ENCODE measurements at regions not wholly inside any gene's neighbourhood (a gene's known extent, or its start where the extent isn't known, plus 50 kb on each side); places are given as distances from the start of the nearest gene placed in this dataset.

DNA sequence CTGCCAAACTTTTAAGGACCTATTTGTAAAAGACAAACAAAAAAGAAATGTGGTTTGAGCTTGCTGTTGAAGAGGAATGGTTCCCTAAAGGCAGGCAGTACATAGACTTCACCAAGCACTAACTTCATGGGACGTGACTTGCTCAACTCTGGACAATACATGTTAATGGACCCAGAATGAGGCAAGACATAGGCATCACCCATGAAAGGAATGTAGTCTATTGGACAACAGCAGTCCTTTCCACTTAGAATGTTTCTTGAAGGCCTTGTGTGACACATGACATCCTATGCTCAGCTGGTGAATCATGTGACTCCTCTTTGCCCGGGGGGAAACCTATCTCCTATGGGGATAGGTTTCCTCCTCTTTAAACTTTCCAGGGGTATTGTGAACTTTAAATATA lies 246.4 kb upstream of the BLID start:
- no peak for DNase-seq
- no peaks in the 10 kb centered on the region for H3K9me3 Mint-ChIP-seq (ENCODE audit: low read depth, unreplicated experiment)
- intact Hi-C loops (cut with micrococcal nuclease; ENCODE audit: unreplicated experiment), result no loop called here
- no TSS peak for BruUV-seq (replicated peaks)
- peaks cover 4% of the 10 kb centered on the region for H3K4me1 Mint-ChIP-seq (ENCODE audit: low read depth, unreplicated experiment)
- peaks cover 71% of the 10 kb centered on the region for H3K27me3 Mint-ChIP-seq (ENCODE audit: unreplicated experiment)
- TF ChIP-seq CTCF (IDR thresholded peaks at IDR 0.05; ENCODE audit: unreplicated experiment), result no peak
- H3K4me3 Mint-ChIP-seq (ENCODE audit: low read depth, unreplicated experiment), result no peak overlapping the region
- no peak overlapping the region for H3K27ac Mint-ChIP-seq (ENCODE audit: unreplicated experiment)
- CTCF ChIA-PET, result no interaction called here
- H3K36me3 Mint-ChIP-seq (ENCODE audit: insufficient read depth, unreplicated experiment), result no peaks in the 10 kb centered on the region

DNA sequence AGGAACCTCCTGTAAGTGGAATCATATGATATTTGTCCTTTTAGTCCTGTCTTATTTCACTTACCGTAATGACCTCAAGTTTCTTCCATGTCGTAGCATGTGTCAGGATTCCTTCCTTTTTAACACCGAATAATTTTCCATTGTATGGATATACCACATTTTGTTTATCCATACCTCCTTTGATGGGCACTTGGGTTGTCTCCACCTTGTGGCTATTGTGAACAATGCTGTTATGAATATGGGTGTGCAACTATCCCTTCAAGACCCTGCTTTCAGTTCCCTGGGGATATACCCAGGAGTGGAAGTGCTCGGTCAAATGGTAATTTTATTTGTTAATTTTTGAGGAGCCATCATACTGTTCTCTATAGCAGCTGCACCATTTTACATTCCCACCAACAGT lies 244.9 kb upstream of the BLID start:
- Mint-ChIP-seq H3K4me3 (ENCODE audit: low read depth, unreplicated experiment) (no peak overlapping the region), H3K36me3 (ENCODE audit: insufficient read depth, unreplicated experiment) (no peaks in the 10 kb centered on the region), H3K4me1 (ENCODE audit: low read depth, unreplicated experiment) (no peaks in the 10 kb centered on the region), H3K9me3 (ENCODE audit: low read depth, unreplicated experiment) (no peaks in the 10 kb centered on the region), H3K27ac (ENCODE audit: unreplicated experiment) (no peak overlapping the region), H3K27me3 (ENCODE audit: unreplicated experiment) (peaks cover 64% of the 10 kb centered on the region)
- CTCF ChIA-PET, result no interaction called here
- no TSS peak for BruUV-seq (replicated peaks)
- intact Hi-C loops (cut with micrococcal nuclease; ENCODE audit: unreplicated experiment), result no loop called here
- no peak for DNase-seq
- no peak for TF ChIP-seq CTCF (IDR thresholded peaks at IDR 0.05; ENCODE audit: unreplicated experiment)

DNA sequence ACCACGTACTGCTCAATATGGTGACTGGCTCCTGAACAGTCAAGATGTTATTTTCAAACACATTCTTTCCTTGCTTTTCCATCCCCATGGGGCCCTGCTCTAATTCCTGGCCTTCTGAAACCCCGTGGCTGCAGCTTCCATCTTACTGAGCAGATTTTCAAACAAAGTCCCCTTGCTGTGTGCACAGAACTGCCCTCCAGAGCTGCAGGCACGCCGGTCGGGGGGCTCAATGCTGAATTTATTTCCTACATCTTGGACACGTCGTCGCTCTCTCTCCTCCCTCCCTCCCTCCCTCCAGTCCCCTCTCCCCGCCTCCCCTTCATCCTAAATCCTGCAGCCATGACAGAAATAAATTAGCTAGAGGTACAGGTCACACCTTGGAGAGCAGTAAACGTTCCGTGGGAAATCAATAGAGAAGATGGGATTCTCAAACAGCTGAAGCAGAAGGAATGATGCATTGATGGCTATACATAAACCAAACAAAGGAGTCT lies 243.1 kb upstream of the BLID start:
- Mint-ChIP-seq H3K27ac (ENCODE audit: unreplicated experiment) (no peak overlapping the region), H3K4me3 (ENCODE audit: low read depth, unreplicated experiment) (no peak overlapping the region), H3K4me1 (ENCODE audit: low read depth, unreplicated experiment) (no peaks in the 10 kb centered on the region), H3K27me3 (ENCODE audit: unreplicated experiment) (peaks cover 47% of the 10 kb centered on the region), H3K9me3 (ENCODE audit: low read depth, unreplicated experiment) (no peaks in the 10 kb centered on the region), H3K36me3 (ENCODE audit: insufficient read depth, unreplicated experiment) (no peaks in the 10 kb centered on the region)
- BruUV-seq (replicated peaks), result no TSS peak
- DNase-seq, result no peak
- CTCF ChIA-PET, result no interaction called here
- no peak for TF ChIP-seq CTCF (IDR thresholded peaks at IDR 0.05; ENCODE audit: unreplicated experiment)
- intact Hi-C loops (cut with micrococcal nuclease; ENCODE audit: unreplicated experiment), result no loop called here

DNA sequence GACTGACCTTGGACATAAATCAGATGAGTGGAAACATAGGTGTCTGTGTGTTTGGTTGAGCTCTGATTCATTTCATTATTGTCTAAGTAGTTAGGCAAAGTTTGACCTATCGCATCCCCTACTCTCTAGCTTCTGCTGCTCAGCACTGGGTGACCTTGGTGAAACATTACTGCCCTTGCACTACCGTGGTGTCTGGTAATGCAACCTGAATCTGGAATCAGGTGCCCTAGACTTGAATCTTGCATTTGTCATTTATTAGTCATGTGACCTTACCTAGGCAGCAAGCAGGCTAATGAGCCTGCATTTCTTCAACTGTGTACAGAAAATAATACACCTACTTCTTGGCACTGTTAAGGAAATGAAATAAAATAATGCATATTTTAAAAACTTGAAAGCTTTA lies 242.3 kb upstream of the BLID start:
- no TSS peak for BruUV-seq (replicated peaks)
- peaks cover 38% of the 10 kb centered on the region for H3K27me3 Mint-ChIP-seq (ENCODE audit: unreplicated experiment)
- intact Hi-C loops (cut with micrococcal nuclease; ENCODE audit: unreplicated experiment), result no loop called here
- H3K4me1 Mint-ChIP-seq (ENCODE audit: low read depth, unreplicated experiment), result no peaks in the 10 kb centered on the region
- no peak overlapping the region for H3K27ac Mint-ChIP-seq (ENCODE audit: unreplicated experiment)
- H3K9me3 Mint-ChIP-seq (ENCODE audit: low read depth, unreplicated experiment), result no peaks in the 10 kb centered on the region
- no peak for TF ChIP-seq CTCF (IDR thresholded peaks at IDR 0.05; ENCODE audit: unreplicated experiment)
- H3K36me3 Mint-ChIP-seq (ENCODE audit: insufficient read depth, unreplicated experiment), result no peaks in the 10 kb centered on the region
- no peak overlapping the region for H3K4me3 Mint-ChIP-seq (ENCODE audit: low read depth, unreplicated experiment)
- DNase-seq, result no peak
- CTCF ChIA-PET, result no interaction called here

GRCh38 chr11:122355968-122356367 lies 240.0 kb upstream of the BLID start:
- BruUV-seq (replicated peaks), result no TSS peak
- Mint-ChIP-seq H3K4me1 (ENCODE audit: low read depth, unreplicated experiment) (no peaks in the 10 kb centered on the region), H3K4me3 (ENCODE audit: low read depth, unreplicated experiment) (no peak overlapping the region), H3K36me3 (ENCODE audit: insufficient read depth, unreplicated experiment) (no peaks in the 10 kb centered on the region), H3K27ac (ENCODE audit: unreplicated experiment) (no peak overlapping the region), H3K9me3 (ENCODE audit: low read depth, unreplicated experiment) (no peaks in the 10 kb centered on the region), H3K27me3 (ENCODE audit: unreplicated experiment) (peaks cover 22% of the 10 kb centered on the region)
- intact Hi-C loops (cut with micrococcal nuclease; ENCODE audit: unreplicated experiment), result no loop called here
- TF ChIP-seq CTCF (IDR thresholded peaks at IDR 0.05; ENCODE audit: unreplicated experiment), result no peak
- CTCF ChIA-PET, result no interaction called here
- DNase-seq, result no peak

Measured in Calu3 (cell line).